COLO668 (cell line): ENCODE measurements at regions not wholly inside any gene's neighbourhood (a gene's known extent, or its start where the extent isn't known, plus 50 kb on each side); places are given as distances from the start of the nearest gene placed in this dataset.

Experiments
- DNase-seq: peaks from one replicate; lab custom pipeline; 2025; ENCODE audit not compliant: unreplicated experiment; lab: John Stamatoyannopoulos, UW

- DNase-seq = no peak
Observed at GRCh38 chr13:108156749-108157148, 58.6 kb downstream of the LIG4 start.

DNA sequence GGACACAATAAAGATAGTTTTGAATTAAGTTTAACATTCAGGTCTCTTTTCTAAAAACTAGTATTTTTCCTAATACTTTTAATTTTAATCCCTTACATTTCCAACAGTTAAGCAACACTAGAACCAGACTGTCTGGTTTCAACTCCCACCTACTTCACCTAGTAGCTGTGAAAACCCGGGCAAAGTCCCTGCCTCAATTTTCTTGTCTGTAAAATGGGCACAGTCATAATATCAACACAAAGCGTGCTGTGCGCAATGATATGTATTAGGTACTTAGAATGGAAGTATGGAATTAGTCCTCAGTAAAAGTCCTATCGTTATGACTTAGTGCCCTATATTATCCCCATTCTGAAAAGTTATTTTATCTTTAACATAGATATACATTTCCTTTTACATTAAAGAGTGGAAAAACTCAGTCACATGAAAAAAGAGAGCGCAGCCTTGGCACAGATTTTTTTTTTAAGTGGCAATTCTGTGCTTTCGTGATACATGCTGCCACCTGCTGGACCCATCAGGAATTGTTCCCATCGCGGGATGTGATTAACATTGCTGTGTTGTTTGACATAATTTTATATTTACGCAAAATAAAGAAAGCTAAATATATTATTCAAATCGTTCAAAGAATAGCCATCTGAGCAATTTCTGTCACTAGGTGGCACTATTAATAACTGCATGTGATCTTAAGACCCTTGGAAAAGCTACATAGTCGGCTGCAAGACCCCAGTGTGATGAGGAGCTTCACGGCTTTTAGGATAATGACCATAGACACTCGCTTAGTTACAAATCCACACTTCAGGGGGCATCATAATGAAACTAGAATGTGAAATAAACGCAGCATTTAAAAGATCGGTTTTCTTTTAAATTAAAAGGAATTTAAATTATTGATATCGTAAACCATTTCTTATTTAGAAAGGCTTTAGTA lies 59.9 kb downstream of the LIG4 start:
- DNase-seq = peak; percentile 74

GRCh38 chr13:108154421-108154858 lies 60.9 kb downstream of the LIG4 start:
- DNase-seq = peak; percentile 79

DNA sequence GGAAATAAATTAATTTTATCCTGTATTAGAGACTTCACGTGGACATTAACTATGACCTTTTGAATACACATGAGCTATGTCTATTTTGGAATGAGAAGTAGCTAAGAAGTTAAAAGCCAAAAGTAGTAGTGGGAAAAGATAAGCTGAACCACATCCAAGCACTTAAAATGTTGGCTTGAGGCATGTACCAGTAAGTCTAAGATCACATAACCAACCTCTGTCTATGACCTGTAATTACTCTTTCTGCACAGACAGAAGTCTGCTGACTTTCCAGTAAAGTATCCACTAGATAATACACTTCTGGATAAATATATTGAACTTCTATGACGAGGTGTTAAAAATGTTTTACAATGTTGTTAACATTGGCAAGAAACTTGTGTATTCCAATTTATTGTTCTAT lies 68.7 kb downstream of the LIG4 start:
- no peak for DNase-seq

GRCh38 chr13:108142702-108143436 lies 72.5 kb downstream of the LIG4 start:
- no peak for DNase-seq

- DNase-seq = no peak
Observed at GRCh38 chr13:108137176-108137575, 78.2 kb downstream of the LIG4 start.

GRCh38 chr13:108127406-108127805 lies 87.9 kb downstream of the LIG4 start:
- no peak for DNase-seq

DNA sequence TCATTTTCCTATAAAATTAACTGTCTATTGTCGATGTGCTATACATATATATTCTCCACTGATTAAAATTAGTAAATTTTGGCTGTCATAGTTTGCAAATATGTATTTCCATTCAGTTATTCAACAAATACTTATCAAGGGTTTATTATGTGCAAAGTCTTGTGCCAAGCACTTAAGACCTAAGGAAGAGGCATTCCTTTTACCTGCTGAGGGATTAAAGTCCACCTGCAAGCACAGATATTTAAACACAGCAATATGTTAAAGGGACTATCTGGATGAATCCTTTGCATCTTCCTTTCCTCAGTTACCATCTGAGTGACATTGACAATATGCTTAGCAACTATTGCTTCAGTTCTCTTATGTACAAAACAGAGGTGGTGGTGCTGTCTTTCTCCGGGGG lies 89.3 kb downstream of the LIG4 start:
- no peak for DNase-seq

DNA sequence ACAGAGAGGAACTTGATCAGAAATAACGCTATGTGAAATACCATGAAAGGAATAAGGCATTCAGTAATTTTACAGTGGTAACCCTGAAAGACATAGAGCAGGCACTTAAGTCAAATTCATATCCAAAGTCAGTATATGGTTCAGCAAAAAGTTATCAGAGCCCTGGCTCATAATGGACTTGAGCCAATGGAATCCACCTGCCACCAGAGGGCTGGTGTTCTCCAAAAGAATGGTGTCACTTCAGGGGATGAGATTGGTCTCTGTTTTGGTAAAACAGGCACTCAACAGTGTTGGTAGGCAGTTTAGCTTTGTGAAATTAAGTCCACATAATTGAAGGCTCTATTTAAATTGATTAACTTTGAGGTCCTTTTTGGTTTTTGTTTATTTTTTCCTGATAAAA lies 93.9 kb downstream of the LIG4 start:
- no peak for DNase-seq

DNA sequence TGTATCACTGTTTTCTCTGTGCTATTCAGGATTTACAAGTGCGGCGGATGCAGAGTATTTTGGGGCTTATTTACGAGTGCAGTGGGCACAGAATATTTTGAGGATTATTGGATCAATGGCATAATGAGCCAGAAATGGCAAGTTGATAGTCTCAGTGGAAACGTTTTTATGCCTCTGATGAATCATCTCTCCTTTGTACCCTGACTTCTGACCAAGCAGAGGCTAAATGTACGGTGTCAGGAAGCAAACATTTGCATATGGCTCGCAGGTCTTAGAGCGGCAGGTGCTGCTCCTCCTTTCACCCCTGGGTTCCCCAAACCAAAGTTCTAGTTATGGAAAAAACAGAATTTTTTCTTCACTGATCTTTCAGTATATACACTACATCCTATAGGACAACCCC lies 94.5 kb downstream of the LIG4 start:
- DNase-seq = no peak

DNA sequence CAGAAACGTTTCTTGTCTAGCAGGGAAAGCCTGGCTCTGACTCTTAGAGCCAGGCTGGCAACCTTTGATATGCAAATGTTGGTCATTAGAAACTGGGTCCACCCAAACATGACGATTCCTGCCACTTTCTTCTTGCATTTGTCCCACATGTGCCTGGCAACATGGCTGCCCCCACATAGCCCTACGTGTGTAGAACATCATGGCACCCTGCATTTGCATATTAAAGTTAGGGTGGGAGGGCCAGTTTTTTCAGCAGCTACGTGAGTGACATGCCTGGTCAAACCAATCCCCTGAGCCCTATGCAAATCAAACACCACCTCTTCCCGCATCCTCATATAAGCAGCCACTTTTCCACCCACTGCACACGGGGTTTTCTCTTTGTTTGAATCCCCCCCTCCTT lies 95.0 kb downstream of the LIG4 start:
- DNase-seq = no peak

DNA sequence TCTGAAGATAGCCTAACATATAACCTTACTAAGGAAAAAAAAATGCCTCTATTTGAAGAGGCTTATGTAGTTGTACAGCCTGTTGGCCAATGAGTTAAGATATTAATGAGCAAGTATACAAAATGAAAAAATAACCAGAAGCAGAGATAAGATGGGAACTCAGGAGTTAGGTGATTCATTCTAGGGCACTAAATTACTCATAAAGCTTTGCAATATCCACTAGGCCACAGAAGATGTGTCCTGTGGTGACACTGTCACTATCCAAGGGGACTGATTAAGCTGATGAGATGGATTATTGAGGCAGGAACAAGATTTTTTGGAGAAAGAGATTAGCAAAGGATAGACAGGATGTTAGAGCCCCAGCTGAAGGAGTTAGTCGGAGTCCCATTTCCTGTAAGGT lies 99.6 kb downstream of the LIG4 start:
- no peak for DNase-seq

GRCh38 chr13:108113407-108113806 lies 101.9 kb downstream of the LIG4 start:
- DNase-seq = no peak

GRCh38 chr13:108104736-108105135 lies 110.6 kb downstream of the LIG4 start:
- no peak for DNase-seq

DNA sequence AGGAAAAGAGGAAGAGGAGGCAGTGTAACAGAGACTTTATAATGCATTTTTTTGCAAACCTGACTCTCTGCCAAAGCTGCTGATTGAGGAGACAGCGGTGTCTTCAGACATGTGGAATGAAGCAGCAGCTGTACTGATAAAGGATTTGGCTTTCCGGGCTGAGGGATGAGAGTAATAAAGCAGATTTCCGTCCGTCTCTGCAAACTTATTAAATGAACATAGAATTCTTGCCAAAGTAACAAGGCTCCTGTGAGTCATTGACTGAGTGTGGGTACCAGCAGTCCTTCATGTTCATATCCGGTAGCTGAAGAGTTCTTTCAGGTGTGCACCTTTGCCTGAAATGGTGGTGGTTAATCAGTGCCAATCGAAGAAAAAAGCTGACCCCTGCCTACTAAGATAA lies 112.6 kb downstream of the LIG4 start:
- DNase-seq = no peak

DNA sequence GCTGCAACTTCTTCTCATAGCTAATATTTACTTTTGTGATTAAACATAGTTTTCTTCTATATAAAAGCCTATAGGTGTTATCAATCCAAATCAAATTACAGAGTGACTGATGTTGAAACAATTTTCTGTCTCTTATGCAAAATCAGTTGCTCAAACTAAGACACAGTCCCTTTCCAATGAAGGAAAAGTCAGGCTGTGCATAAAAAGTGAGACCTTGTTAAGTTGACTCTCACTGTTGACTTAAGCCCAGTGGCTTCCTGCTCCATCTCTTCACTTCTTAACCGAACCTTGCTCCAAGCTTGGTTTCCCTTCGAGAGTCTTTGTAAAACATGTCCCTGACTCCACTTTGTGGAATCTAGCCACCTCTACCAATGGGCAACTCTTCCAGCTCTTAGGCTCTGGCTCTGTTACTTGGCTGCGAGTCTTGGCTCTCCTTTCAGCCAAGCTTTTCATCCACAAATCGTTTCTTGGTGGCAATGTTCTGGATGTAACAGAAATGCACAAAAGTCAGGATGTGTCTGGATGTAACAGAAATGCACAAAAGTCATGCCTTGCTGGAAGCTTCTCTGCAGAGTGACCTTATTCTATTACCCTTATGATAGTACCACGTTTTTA lies 118.9 kb downstream of the LIG4 start:
- no peak for DNase-seq

- DNase-seq = no peak
Observed at GRCh38 chr13:108095036-108095435, 120.3 kb downstream of the LIG4 start.

GRCh38 chr13:108093616-108094015 lies 121.7 kb downstream of the LIG4 start:
- no peak for DNase-seq

DNA sequence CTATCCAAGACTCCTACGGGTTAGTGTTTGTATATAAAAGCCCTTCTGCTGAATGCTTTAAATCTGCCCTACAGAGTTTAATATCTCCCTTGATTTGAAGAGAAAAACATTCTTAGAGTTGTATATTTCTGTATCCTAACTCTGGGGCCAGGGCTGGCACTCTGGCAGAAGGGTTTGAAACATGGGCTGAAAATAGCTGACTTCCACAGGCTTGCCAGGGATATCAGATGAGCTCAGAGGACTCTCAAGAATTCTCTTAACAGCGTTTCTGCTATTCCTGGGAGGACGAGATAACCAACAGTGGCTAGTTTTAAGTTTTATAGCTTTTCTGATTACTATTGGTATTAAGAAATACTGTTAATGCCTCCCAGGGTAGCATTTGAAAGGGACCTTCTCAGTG lies 127.5 kb downstream of the LIG4 start:
- no peak for DNase-seq

- no peak for DNase-seq
Observed at GRCh38 chr13:108086678-108087077, 128.7 kb downstream of the LIG4 start.

DNA sequence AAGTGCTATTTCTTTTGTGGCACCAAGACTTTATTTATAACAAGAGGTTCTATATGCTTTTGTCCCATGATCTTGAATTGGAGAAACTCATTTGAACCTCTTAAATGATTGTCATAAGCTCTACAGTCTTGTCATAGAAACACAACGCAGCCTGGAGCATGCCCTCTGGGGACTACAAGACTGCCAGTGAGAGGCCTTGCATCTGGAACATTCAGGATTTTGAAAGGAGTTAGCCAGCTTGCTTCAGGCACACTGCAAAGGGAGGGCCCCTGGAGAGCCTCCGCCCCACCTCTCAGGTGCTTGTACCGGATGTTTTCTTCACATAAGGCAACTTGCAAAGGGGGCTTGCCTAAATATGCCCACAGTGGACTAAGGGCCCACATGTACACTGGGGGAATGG lies 130.5 kb downstream of the LIG4 start:
- no peak for DNase-seq

DNA sequence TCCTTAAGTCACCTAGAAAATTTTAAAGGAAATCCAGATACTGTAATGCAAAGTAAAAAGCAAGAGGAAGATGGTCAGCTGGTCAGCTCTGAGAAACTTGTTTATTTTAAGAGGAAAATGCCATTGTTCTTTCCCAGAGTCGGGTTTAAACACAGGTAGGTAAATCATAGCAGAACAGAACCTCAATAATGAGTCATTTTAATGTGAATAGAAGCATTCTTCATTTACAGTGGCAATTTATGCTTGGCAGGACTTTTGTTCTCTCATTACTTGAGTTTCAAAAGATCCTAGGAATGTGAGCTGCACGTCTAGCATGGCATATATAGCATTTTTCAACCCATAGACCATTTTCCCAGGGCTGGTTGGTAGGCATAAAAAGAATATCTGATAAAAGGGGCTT lies 132.3 kb downstream of the LIG4 start:
- DNase-seq = no peak
